ENCODE measurements at regions not wholly inside any gene's neighbourhood (a gene's known extent, or its start where the extent isn't known, plus 50 kb on each side); places are given as distances from the start of the nearest gene placed in this dataset.

DNA sequence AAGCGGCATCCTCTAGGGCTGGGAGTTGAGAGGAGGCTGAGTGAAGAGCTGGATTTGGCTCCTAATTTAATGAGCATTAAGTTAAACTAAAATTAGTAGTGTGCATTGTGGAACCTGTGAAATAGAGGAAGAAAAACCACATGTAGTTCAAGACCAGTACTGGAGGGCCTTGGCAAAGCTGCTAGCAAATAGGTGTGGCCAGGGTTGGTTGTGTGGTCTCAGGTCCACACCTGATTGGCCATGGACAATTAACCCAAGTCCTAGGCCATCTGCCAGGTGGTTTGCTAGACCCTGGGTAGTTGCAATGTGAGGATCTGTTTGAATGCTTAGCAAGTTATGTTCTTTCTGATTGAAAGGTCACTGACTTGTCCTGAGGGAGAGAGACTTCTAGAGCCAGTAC lies 275.5 kb downstream of the PDCD6IP start:
- TF ChIP-seq POLR2A (IDR thresholded peaks at IDR 0.05) = no peak
- TF ChIP-seq, protein P1, sequence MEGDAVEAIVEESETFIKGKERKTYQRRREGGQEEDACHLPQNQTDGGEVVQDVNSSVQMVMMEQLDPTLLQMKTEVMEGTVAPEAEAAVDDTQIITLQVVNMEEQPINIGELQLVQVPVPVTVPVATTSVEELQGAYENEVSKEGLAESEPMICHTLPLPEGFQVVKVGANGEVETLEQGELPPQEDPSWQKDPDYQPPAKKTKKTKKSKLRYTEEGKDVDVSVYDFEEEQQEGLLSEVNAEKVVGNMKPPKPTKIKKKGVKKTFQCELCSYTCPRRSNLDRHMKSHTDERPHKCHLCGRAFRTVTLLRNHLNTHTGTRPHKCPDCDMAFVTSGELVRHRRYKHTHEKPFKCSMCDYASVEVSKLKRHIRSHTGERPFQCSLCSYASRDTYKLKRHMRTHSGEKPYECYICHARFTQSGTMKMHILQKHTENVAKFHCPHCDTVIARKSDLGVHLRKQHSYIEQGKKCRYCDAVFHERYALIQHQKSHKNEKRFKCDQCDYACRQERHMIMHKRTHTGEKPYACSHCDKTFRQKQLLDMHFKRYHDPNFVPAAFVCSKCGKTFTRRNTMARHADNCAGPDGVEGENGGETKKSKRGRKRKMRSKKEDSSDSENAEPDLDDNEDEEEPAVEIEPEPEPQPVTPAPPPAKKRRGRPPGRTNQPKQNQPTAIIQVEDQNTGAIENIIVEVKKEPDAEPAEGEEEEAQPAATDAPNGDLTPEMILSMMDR (IDR thresholded peaks at IDR 0.05) = no peak
